Liver (tissue), 8 donors: ENCODE measurements at regions not wholly inside any gene's neighbourhood (a gene's known extent, or its start where the extent isn't known, plus 50 kb on each side); places are given as distances from the start of the nearest gene placed in this dataset.

Source experiments
- DNase-seq: peaks from one replicate; pipeline ENCODE4 v3.0.0-alpha.2; 2017; ENCODE audit warnings: low spot score
- H3K27ac ChIP-seq, 2 donors: one replicate each; pipeline ENCODE4 v1.7.0; 2013; ENCODE audit warnings: inconsistent platforms in 2 of 2, low read length in 2 of 2, control low read depth in 1 of 2, low read depth in 1 of 2, mild to moderate bottlenecking in 1 of 2
- H3K27me3 ChIP-seq, 4 donors: one replicate each; pipeline versions ENCODE4 v1.6.1 to v1.7.0; 2013; ENCODE audit warnings: low read length in 3 of 4, inconsistent platforms in 1 of 4, mild to moderate bottlenecking in 1 of 4, moderate library complexity in 1 of 4; ENCODE audit not compliant: control insufficient read depth in 4 of 4, insufficient read depth in 4 of 4
- H3K36me3 ChIP-seq, 4 donors: one replicate each; pipeline versions ENCODE4 v1.6.1 to v1.7.0; 2013; ENCODE audit warnings: low read length in 3 of 4, mild to moderate bottlenecking in 3 of 4, low read depth in 1 of 4, moderate library complexity in 1 of 4; ENCODE audit not compliant: control insufficient read depth in 4 of 4, insufficient read depth in 3 of 4
- H3K4me1 ChIP-seq, 4 donors: one replicate each; pipeline versions ENCODE4 v1.6.1 to v1.7.0; 2013; ENCODE audit warnings: low read length in 3 of 4, mild to moderate bottlenecking in 3 of 4, moderate library complexity in 1 of 4; ENCODE audit not compliant: control insufficient read depth in 4 of 4, insufficient read depth in 4 of 4
- H3K4me3 ChIP-seq, 3 donors: one replicate each; pipeline versions ENCODE4 v1.6.1 to v1.7.0; 2013; ENCODE audit warnings: low read length in 3 of 3, control low read depth in 1 of 3, low read depth in 1 of 3, mild to moderate bottlenecking in 1 of 3
- H3K9ac ChIP-seq, 2 donors: one replicate each; pipeline ENCODE4 v1.7.0; 2013; ENCODE audit warnings: low read length in 2 of 2, mild to moderate bottlenecking in 2 of 2, moderate library complexity in 2 of 2, control low read depth in 1 of 2, low read depth in 1 of 2
- H3K9me3 ChIP-seq, 4 donors: one replicate each; pipeline versions ENCODE4 v1.6.1 to v1.7.0; 2013; ENCODE audit warnings: low read length in 3 of 4; ENCODE audit not compliant: control insufficient read depth in 4 of 4
- ATF3 ChIP-seq: IDR thresholded peaks from 2 replicates; pipeline ENCODE4 v1.6.1; 2016; ENCODE audit warnings: antibody characterized with exemption
- EGR1 ChIP-seq, 2 donors: IDR thresholded peaks; 2 replicates each; pipeline ENCODE4 v1.6.1; 2016 to 2018; ENCODE audit warnings: antibody characterized with exemption in 2 of 2, low read depth in 2 of 2
- FOXA1 ChIP-seq: IDR thresholded peaks from 2 replicates; pipeline ENCODE4 v1.6.1; 2016; ENCODE audit warnings: antibody characterized with exemption
- FOXA2 ChIP-seq: IDR thresholded peaks from 2 replicates; pipeline ENCODE4 v1.6.1; 2016; ENCODE audit warnings: antibody characterized with exemption
- GABPA ChIP-seq, 2 donors: IDR thresholded peaks in 1 of 2; conservative IDR thresholded peaks in 1 of 2; 2 replicates each; pipeline ENCODE4 v1.6.1; 2016; ENCODE audit warnings: antibody characterized with exemption in 2 of 2, mild to moderate bottlenecking in 1 of 2, moderate library complexity in 1 of 2
- HNF4A ChIP-seq, 2 donors: conservative IDR thresholded peaks; 2 replicates each; pipeline ENCODE4 v1.6.1; 2016; ENCODE audit warnings: antibody characterized with exemption in 2 of 2, mild to moderate bottlenecking in 2 of 2
- JUND ChIP-seq, 2 donors: IDR thresholded peaks; 2 replicates each; pipeline ENCODE4 v1.6.1; 2016; ENCODE audit warnings: antibody characterized with exemption in 2 of 2
- NR2F2 ChIP-seq: IDR thresholded peaks from 2 replicates; pipeline ENCODE4 v1.6.1; 2016; ENCODE audit warnings: antibody characterized with exemption
- RAD21 ChIP-seq, 2 donors: IDR thresholded peaks; 2 replicates each; pipeline ENCODE4 v1.6.1; 2016; ENCODE audit warnings: antibody characterized with exemption in 2 of 2, mild to moderate bottlenecking in 2 of 2
- REST ChIP-seq: IDR thresholded peaks from 2 replicates; pipeline ENCODE4 v1.6.1; 2016; ENCODE audit warnings: antibody characterized with exemption, mild to moderate bottlenecking
- RXRA ChIP-seq, 2 donors: IDR thresholded peaks; 2 replicates each; pipeline ENCODE4 v1.6.1; 2017 to 2018; ENCODE audit warnings: antibody characterized with exemption in 2 of 2, mild to moderate bottlenecking in 1 of 2
- SP1 ChIP-seq: IDR thresholded peaks from 2 replicates; pipeline ENCODE4 v1.6.1; 2018; ENCODE audit warnings: antibody characterized with exemption, mild to moderate bottlenecking
- TAF1 ChIP-seq: conservative IDR thresholded peaks from 2 replicates; pipeline ENCODE4 v1.6.1; 2016; ENCODE audit warnings: antibody characterized with exemption, mild to moderate bottlenecking
- YY1 ChIP-seq: IDR thresholded peaks from 2 replicates; pipeline ENCODE4 v1.6.1; 2016; ENCODE audit warnings: antibody characterized with exemption, mild to moderate bottlenecking
- ZBTB33 ChIP-seq: IDR thresholded peaks from 2 replicates; pipeline ENCODE4 v1.6.1; 2016; ENCODE audit warnings: antibody characterized with exemption
- WGBS: extraction: QIAGEN DNeasy Blood & Tissue Kit; methylation state at CpG from one replicate; pipeline ENCODE4 v1.1.7; 2013; 5-methylcytosine and 5-hydroxymethylcytosine counted together
- TF ChIP-seq, protein P1 (sequence below): IDR thresholded peaks from 2 replicates; pipeline ENCODE4 v1.6.1; 2016; ENCODE audit warnings: antibody characterized with exemption
- TF ChIP-seq, protein P2 (sequence below): fragments of 150-350 bp; IDR thresholded peaks from 2 replicates; pipeline ENCODE4 v1.5.1; 2017; ENCODE audit warnings: improper control_type of control experiment, low read depth, low read length; ENCODE audit not compliant: missing input control
- donor health status: healthy.
- donor health status: healthy.
- donor health status: healthy.
- donor health status: healthy.
- donor health status: healthy.

DNA sequence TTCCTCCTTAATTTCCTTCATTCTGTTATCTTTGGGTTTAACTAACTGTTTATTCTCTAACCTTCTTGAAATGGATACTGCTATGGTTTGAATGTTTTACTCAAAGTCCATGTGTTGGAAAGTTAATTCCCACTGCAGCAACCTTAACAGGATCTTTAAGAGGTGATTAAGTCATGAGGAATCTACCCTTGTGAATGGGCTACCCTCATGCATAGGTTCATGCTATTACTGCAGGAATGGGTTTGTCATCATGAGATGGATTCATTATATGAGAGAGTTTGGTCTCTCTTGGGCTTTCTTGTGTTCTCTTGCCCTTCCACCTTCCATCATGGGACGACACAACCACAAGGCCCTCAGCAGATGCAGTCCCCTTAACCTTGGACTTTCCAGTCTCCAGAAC lies 516.9 kb downstream of the ADGRL2 start:
- Histone ChIP-seq H3K4me1 (peaks cover 0 to 2% (median 0%) of the 10 kb centered on the region in 4 donors), H3K27ac (no peak overlapping the region), H3K4me3 (no peak overlapping the region), H3K27me3 (no peaks in the 10 kb centered on the region), H3K9me3 (no peaks in the 10 kb centered on the region), H3K9ac (no peak overlapping the region), H3K36me3 (no peaks in the 10 kb centered on the region)
- WGBS = 95% methylated on average over 1 of the region's 1 CpG
- no peak for DNase-seq
- TF ChIP-seq GABPA (IDR thresholded peaks at IDR 0.05 in 1 of 2, conservative IDR thresholded peaks at IDR 0.05 in 1 of 2) (no peak), HNF4A (conservative IDR thresholded peaks at IDR 0.05) (no peak), ATF3 (no peak), JUND (IDR thresholded peaks at IDR 0.05) (no peak), RAD21 (IDR thresholded peaks at IDR 0.05) (no peak), FOXA2 (no peak), RXRA (IDR thresholded peaks at IDR 0.05) (no peak), SP1 (no peak), REST (no peak), FOXA1 (no peak), ZBTB33 (no peak)
- TF ChIP-seq, protein P1, sequence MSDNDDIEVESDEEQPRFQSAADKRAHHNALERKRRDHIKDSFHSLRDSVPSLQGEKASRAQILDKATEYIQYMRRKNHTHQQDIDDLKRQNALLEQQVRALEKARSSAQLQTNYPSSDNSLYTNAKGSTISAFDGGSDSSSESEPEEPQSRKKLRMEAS = no peak
- TF ChIP-seq, protein P2, sequence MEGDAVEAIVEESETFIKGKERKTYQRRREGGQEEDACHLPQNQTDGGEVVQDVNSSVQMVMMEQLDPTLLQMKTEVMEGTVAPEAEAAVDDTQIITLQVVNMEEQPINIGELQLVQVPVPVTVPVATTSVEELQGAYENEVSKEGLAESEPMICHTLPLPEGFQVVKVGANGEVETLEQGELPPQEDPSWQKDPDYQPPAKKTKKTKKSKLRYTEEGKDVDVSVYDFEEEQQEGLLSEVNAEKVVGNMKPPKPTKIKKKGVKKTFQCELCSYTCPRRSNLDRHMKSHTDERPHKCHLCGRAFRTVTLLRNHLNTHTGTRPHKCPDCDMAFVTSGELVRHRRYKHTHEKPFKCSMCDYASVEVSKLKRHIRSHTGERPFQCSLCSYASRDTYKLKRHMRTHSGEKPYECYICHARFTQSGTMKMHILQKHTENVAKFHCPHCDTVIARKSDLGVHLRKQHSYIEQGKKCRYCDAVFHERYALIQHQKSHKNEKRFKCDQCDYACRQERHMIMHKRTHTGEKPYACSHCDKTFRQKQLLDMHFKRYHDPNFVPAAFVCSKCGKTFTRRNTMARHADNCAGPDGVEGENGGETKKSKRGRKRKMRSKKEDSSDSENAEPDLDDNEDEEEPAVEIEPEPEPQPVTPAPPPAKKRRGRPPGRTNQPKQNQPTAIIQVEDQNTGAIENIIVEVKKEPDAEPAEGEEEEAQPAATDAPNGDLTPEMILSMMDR = no peak

GRCh38 chr1:82299656-82300055 lies 498.9 kb downstream of the ADGRL2 start:
- Histone ChIP-seq H3K4me3 (no peak overlapping the region), H3K27ac (no peak overlapping the region), H3K27me3 (no peaks in the 10 kb centered on the region), H3K36me3 (no peaks in the 10 kb centered on the region), H3K9ac (no peak overlapping the region), H3K9me3 (no peaks in the 10 kb centered on the region), H3K4me1 (no peaks in the 10 kb centered on the region)
- DNase-seq = no peak
- TF ChIP-seq SP1 (no peak), RXRA (IDR thresholded peaks at IDR 0.05) (no peak), HNF4A (conservative IDR thresholded peaks at IDR 0.05) (no peak), NR2F2 (no peak), EGR1 (IDR thresholded peaks at IDR 0.05; ENCODE audit: low read depth in 2 of 2) (no peak), TAF1 (no peak), RAD21 (IDR thresholded peaks at IDR 0.05) (no peak), JUND (IDR thresholded peaks at IDR 0.05) (no peak), FOXA2 (no peak), YY1 (no peak), REST (no peak), ATF3 (no peak)
- TF ChIP-seq, protein P2 = no peak
- TF ChIP-seq, protein P1 = no peak
- WGBS = 71% methylated on average over 2 of the region's 2 CpGs
